GM21447 (cell line): ENCODE measurements at regions not wholly inside any gene's neighbourhood (a gene's known extent, or its start where the extent isn't known, plus 50 kb on each side); places are given as distances from the start of the nearest gene placed in this dataset.

Experiments used
- ATAC-seq: cut with Tn5 transposase; IDR thresholded peaks from one replicate; pipeline ENCODE4 v1.9.1; 2021; ENCODE audit not compliant: unreplicated experiment

GRCh38 chr4:58711039-58711438, 1600.9 kb upstream of the IGFBP7 start:
- ATAC-seq, result no peak

GRCh38 chr4:58688568-58688967, 1578.4 kb upstream of the IGFBP7 start:
- no peak for ATAC-seq

- ATAC-seq, result no peak
These were observed 1569.7 kb upstream of the IGFBP7 start for GRCh38 chr4:58679886-58680285.

- no peak for ATAC-seq
These were observed 1568.9 kb upstream of the IGFBP7 start for GRCh38 chr4:58679051-58679450.

- ATAC-seq, result no peak
These were observed 1559.6 kb upstream of the IGFBP7 start for GRCh38 chr4:58669783-58670182.

- ATAC-seq, result no peak
These were observed 1555.5 kb upstream of the IGFBP7 start for GRCh38 chr4:58665649-58666048.

GRCh38 chr4:58658701-58659100, 1548.5 kb upstream of the IGFBP7 start:
- ATAC-seq, result no peak

- no peak for ATAC-seq
These were observed 1543.1 kb upstream of the IGFBP7 start for GRCh38 chr4:58653251-58653650.

- no peak for ATAC-seq
These were observed 1539.0 kb upstream of the IGFBP7 start for GRCh38 chr4:58649226-58649625.

- no peak for ATAC-seq
These were observed 1535.9 kb upstream of the IGFBP7 start for GRCh38 chr4:58646126-58646525.

- ATAC-seq, result no peak
These were observed 1534.4 kb upstream of the IGFBP7 start for GRCh38 chr4:58644549-58644948.

GRCh38 chr4:58636381-58636780, 1526.2 kb upstream of the IGFBP7 start:
- ATAC-seq, result no peak

GRCh38 chr4:58617226-58617625, 1507.0 kb upstream of the IGFBP7 start:
- ATAC-seq, result no peak

GRCh38 chr4:58611012-58611411, 1500.8 kb upstream of the IGFBP7 start:
- no peak for ATAC-seq

GRCh38 chr4:58606303-58606702, 1496.1 kb upstream of the IGFBP7 start:
- no peak for ATAC-seq

- no peak for ATAC-seq
These were observed 1493.8 kb upstream of the IGFBP7 start for GRCh38 chr4:58603951-58604350.

GRCh38 chr4:58602731-58603359, 1492.7 kb upstream of the IGFBP7 start:
- no peak for ATAC-seq

GRCh38 chr4:58602022-58602421, 1491.8 kb upstream of the IGFBP7 start:
- no peak for ATAC-seq

- ATAC-seq, result no peak
These were observed 1490.1 kb upstream of the IGFBP7 start for GRCh38 chr4:58600290-58600689.

GRCh38 chr4:58590722-58591121, 1480.5 kb upstream of the IGFBP7 start:
- ATAC-seq, result no peak

GRCh38 chr4:58587856-58588255, 1477.7 kb upstream of the IGFBP7 start:
- ATAC-seq, result no peak

- no peak for ATAC-seq
These were observed 1456.1 kb upstream of the IGFBP7 start for GRCh38 chr4:58566260-58566659.

GRCh38 chr4:58564695-58565475, 1454.7 kb upstream of the IGFBP7 start:
- no peak for ATAC-seq
